ENCODE measurements at regions not wholly inside any gene's neighbourhood (a gene's known extent, or its start where the extent isn't known, plus 50 kb on each side); places are given as distances from the start of the nearest gene placed in this dataset.

GRCh38 chr15:100707229-100707628, 104.8 kb downstream of the ASB7 start:
- TF ChIP-seq POLR2A (IDR thresholded peaks at IDR 0.05; ENCODE audit: low read depth, low read length), result no peak
- TF ChIP-seq TAF1 (IDR thresholded peaks at IDR 0.05; ENCODE audit: borderline replicate concordance, low read depth, low read length), result no peak
- TF ChIP-seq POLR2AphosphoS5 (IDR thresholded peaks at IDR 0.05; ENCODE audit: low read depth, low read length), result no peak
